ENCODE measurements at regions not wholly inside any gene's neighbourhood (a gene's known extent, or its start where the extent isn't known, plus 50 kb on each side); places are given as distances from the start of the nearest gene placed in this dataset.
A peak's percentile ranks its signal among the peaks of the same experiment; 100 is the strongest.

GRCh38 chr15:26378304-26378703, 394.6 kb downstream of the GABRB3 start:
- DNase-seq (ENCODE audit: low read depth in 1 of 2, low spot score in 1 of 2): no peak
- Histone ChIP-seq H3K4me3 (no peak overlapping the region), H3K36me3 (no peaks in the 10 kb centered on the region), H3K9me3 (ENCODE audit: low read depth) (no peaks in the 10 kb centered on the region), H3K27ac (no peak overlapping the region), H3K27me3 (no peaks in the 10 kb centered on the region), H3K4me1 (ENCODE audit: low read depth) (no peaks in the 10 kb centered on the region)
- TF ChIP-seq CTCF (IDR thresholded peaks at IDR 0.05; ENCODE audit: low read depth, low read length): no peak

- Histone ChIP-seq H3K9me3 (ENCODE audit: low read depth) (no peaks in the 10 kb centered on the region), H3K36me3 (no peaks in the 10 kb centered on the region), H3K27me3 (no peaks in the 10 kb centered on the region), H3K27ac (no peak overlapping the region), H3K4me1 (ENCODE audit: low read depth) (no peaks in the 10 kb centered on the region), H3K4me3 (no peak overlapping the region)
- no peak for TF ChIP-seq CTCF (IDR thresholded peaks at IDR 0.05; ENCODE audit: low read depth, low read length)
- no peak for DNase-seq (ENCODE audit: low read depth in 1 of 2, low spot score in 1 of 2)
These were observed 396.6 kb downstream of the GABRB3 start for GRCh38 chr15:26376243-26376642.

GRCh38 chr15:26374806-26375205, 398.1 kb downstream of the GABRB3 start:
- Histone ChIP-seq H3K36me3 (no peaks in the 10 kb centered on the region), H3K4me1 (ENCODE audit: low read depth) (no peaks in the 10 kb centered on the region), H3K9me3 (ENCODE audit: low read depth) (no peaks in the 10 kb centered on the region), H3K4me3 (no peak overlapping the region), H3K27me3 (no peaks in the 10 kb centered on the region), H3K27ac (no peak overlapping the region)
- no peak for DNase-seq (ENCODE audit: low read depth in 1 of 2, low spot score in 1 of 2)
- TF ChIP-seq CTCF (IDR thresholded peaks at IDR 0.05; ENCODE audit: low read depth, low read length): no peak

- H3K4me1 ChIP-seq (ENCODE audit: low read depth): no peaks in the 10 kb centered on the region
- no peak for DNase-seq (ENCODE audit: low read depth in 1 of 2, low spot score in 1 of 2)
- no peak for TF ChIP-seq CTCF (IDR thresholded peaks at IDR 0.05; ENCODE audit: low read depth, low read length)
- no peak overlapping the region for H3K27ac ChIP-seq
- no peak overlapping the region for H3K4me3 ChIP-seq
- H3K36me3 ChIP-seq: no peaks in the 10 kb centered on the region
- H3K27me3 ChIP-seq: no peaks in the 10 kb centered on the region
- no peaks in the 10 kb centered on the region for H3K9me3 ChIP-seq (ENCODE audit: low read depth)
These were observed 400.2 kb downstream of the GABRB3 start for GRCh38 chr15:26372706-26373105.

- no peaks in the 10 kb centered on the region for H3K9me3 ChIP-seq (ENCODE audit: low read depth)
- no peaks in the 10 kb centered on the region for H3K27me3 ChIP-seq
- no peaks in the 10 kb centered on the region for H3K36me3 ChIP-seq
- TF ChIP-seq CTCF (IDR thresholded peaks at IDR 0.05; ENCODE audit: low read depth, low read length): no peak
- no peak overlapping the region for H3K4me3 ChIP-seq
- H3K27ac ChIP-seq: no peak overlapping the region
- H3K4me1 ChIP-seq (ENCODE audit: low read depth): peaks cover 1% of the 10 kb centered on the region
- DNase-seq (ENCODE audit: low read depth in 1 of 2, low spot score in 1 of 2): no peak
These were observed 407.8 kb downstream of the GABRB3 start for GRCh38 chr15:26365077-26365476.

GRCh38 chr15:26359855-26360254, 413.0 kb downstream of the GABRB3 start:
- H3K4me3 ChIP-seq: no peak overlapping the region
- DNase-seq (ENCODE audit: low read depth in 1 of 2, low spot score in 1 of 2): peak in 1 of 2 donors; percentile 38
- no peak for TF ChIP-seq CTCF (IDR thresholded peaks at IDR 0.05; ENCODE audit: low read depth, low read length)
- H3K27ac ChIP-seq: no peak overlapping the region
- no peaks in the 10 kb centered on the region for H3K36me3 ChIP-seq
- H3K4me1 ChIP-seq (ENCODE audit: low read depth): peaks cover 11% of the 10 kb centered on the region
- no peaks in the 10 kb centered on the region for H3K27me3 ChIP-seq
- H3K9me3 ChIP-seq (ENCODE audit: low read depth): no peaks in the 10 kb centered on the region
